ENCODE measurements at regions not wholly inside any gene's neighbourhood (a gene's known extent, or its start where the extent isn't known, plus 50 kb on each side); places are given as distances from the start of the nearest gene placed in this dataset.

- Histone ChIP-seq H3K9me2 (replicated peaks; ENCODE audit: low read length) (no peaks in the 10 kb centered on the region), H4K20me1 (ENCODE audit: low read length) (no peaks in the 10 kb centered on the region), H3K9ac (ENCODE audit: low read length) (no peak overlapping the region), H3K36me3 (ENCODE audit: low read depth, low read length) (no peaks in the 10 kb centered on the region), H2AFZ (ENCODE audit: low read length) (no peak overlapping the region), H3K4me3 (ENCODE audit: low read length) (no peak overlapping the region), H3K27me3 (ENCODE audit: low read length) (no peaks in the 10 kb centered on the region; the same call in 1 of the 2 replicates), H3K4me1 (ENCODE audit: insufficient read depth, low read length) (no peaks in the 10 kb centered on the region), H3K27ac (ENCODE audit: low read length) (no peak overlapping the region), H3K79me2 (ENCODE audit: low read length) (no peaks in the 10 kb centered on the region), H3K9me3 (ENCODE audit: low read length) (no peaks in the 10 kb centered on the region), H3K4me2 (ENCODE audit: low read length) (no peak overlapping the region), H3F3A (ENCODE audit: low read length, unreplicated experiment) (no peaks in the 10 kb centered on the region)
- ATAC-seq (no peak), DNase-seq (no peak)
- ChIA-PET POLR2A (ENCODE audit: unreplicated experiment) (no interaction called here), CTCF (no interaction called here)
- no peak for TF ChIP-seq EZH2 (IDR thresholded peaks at IDR 0.05; ENCODE audit: low read length, unreplicated experiment)
- TF ChIP-seq CTCF (conservative IDR thresholded peaks at IDR 0.05; ENCODE audit: low read depth, low read length), result no peak
- no peak for TF ChIP-seq EZH2phosphoT487 (IDR thresholded peaks at IDR 0.05; ENCODE audit: borderline replicate concordance, low read length)
- intact Hi-C loops (cut with micrococcal nuclease), result no loop called here
- no TSS peak for BruUV-seq (replicated peaks)
Measured at GRCh38 chr2:228334180-228334579, 152.7 kb upstream of the SPHKAP start.

- no peak overlapping the region for H3K4me2 ChIP-seq (ENCODE audit: low read length)
- no peak overlapping the region for H2AFZ ChIP-seq (ENCODE audit: low read length)
- H3K4me3 ChIP-seq (ENCODE audit: low read length), result no peak overlapping the region
- intact Hi-C loops (cut with micrococcal nuclease), result no loop called here
- no peaks in the 10 kb centered on the region for H3K36me3 ChIP-seq (ENCODE audit: low read depth, low read length)
- H3K27me3 ChIP-seq (ENCODE audit: low read length), result no peaks in the 10 kb centered on the region; the same call in 1 of the 2 replicates
- ATAC-seq (no peak), DNase-seq (no peak)
- H3F3A ChIP-seq (ENCODE audit: low read length, unreplicated experiment), result no peaks in the 10 kb centered on the region
- H3K27ac ChIP-seq (ENCODE audit: low read length), result no peak overlapping the region
- H3K9ac ChIP-seq (ENCODE audit: low read length), result no peak overlapping the region
- H3K9me2 ChIP-seq (replicated peaks; ENCODE audit: low read length), result no peaks in the 10 kb centered on the region
- no TSS peak for BruUV-seq (replicated peaks)
- H3K79me2 ChIP-seq (ENCODE audit: low read length), result no peaks in the 10 kb centered on the region
- ChIA-PET POLR2A (ENCODE audit: unreplicated experiment) (no interaction called here), CTCF (no interaction called here)
- H3K9me3 ChIP-seq (ENCODE audit: low read length), result no peaks in the 10 kb centered on the region
- H4K20me1 ChIP-seq (ENCODE audit: low read length), result no peaks in the 10 kb centered on the region
- TF ChIP-seq EZH2phosphoT487 (IDR thresholded peaks at IDR 0.05; ENCODE audit: borderline replicate concordance, low read length) (no peak), EZH2 (IDR thresholded peaks at IDR 0.05; ENCODE audit: low read length, unreplicated experiment) (no peak), CTCF (conservative IDR thresholded peaks at IDR 0.05; ENCODE audit: low read depth, low read length) (no peak)
- H3K4me1 ChIP-seq (ENCODE audit: insufficient read depth, low read length), result no peaks in the 10 kb centered on the region
Measured at GRCh38 chr2:228329282-228329681, 147.8 kb upstream of the SPHKAP start.

GRCh38 chr2:228321015-228321414, 139.5 kb upstream of the SPHKAP start:
- intact Hi-C loops (cut with micrococcal nuclease), result no loop called here
- no peak for TF ChIP-seq EZH2 (IDR thresholded peaks at IDR 0.05; ENCODE audit: low read length, unreplicated experiment)
- no peak for TF ChIP-seq CTCF (conservative IDR thresholded peaks at IDR 0.05; ENCODE audit: low read depth, low read length)
- TF ChIP-seq EZH2phosphoT487 (IDR thresholded peaks at IDR 0.05; ENCODE audit: borderline replicate concordance, low read length), result no peak
- ATAC-seq (no peak), DNase-seq (no peak)
- H3F3A ChIP-seq (ENCODE audit: low read length, unreplicated experiment), result no peaks in the 10 kb centered on the region
- H3K4me1 ChIP-seq (ENCODE audit: insufficient read depth, low read length), result no peaks in the 10 kb centered on the region
- no peak overlapping the region for H3K9ac ChIP-seq (ENCODE audit: low read length)
- H3K27ac ChIP-seq (ENCODE audit: low read length), result no peak overlapping the region
- H3K9me3 ChIP-seq (ENCODE audit: low read length), result no peaks in the 10 kb centered on the region
- ChIA-PET POLR2A (ENCODE audit: unreplicated experiment) (no interaction called here), CTCF (no interaction called here)
- no TSS peak for BruUV-seq (replicated peaks)
- no peaks in the 10 kb centered on the region for H4K20me1 ChIP-seq (ENCODE audit: low read length)
- H3K9me2 ChIP-seq (replicated peaks; ENCODE audit: low read length), result no peaks in the 10 kb centered on the region
- H3K36me3 ChIP-seq (ENCODE audit: low read depth, low read length), result no peaks in the 10 kb centered on the region
- H3K27me3 ChIP-seq (ENCODE audit: low read length), result peaks cover 20% of the 10 kb centered on the region; the same call in 1 of the 2 replicates
- no peaks in the 10 kb centered on the region for H3K79me2 ChIP-seq (ENCODE audit: low read length)
- no peak overlapping the region for H2AFZ ChIP-seq (ENCODE audit: low read length)
- no peak overlapping the region for H3K4me2 ChIP-seq (ENCODE audit: low read length)
- no peak overlapping the region for H3K4me3 ChIP-seq (ENCODE audit: low read length)
